ENCODE measurements at regions not wholly inside any gene's neighbourhood (a gene's known extent, or its start where the extent isn't known, plus 50 kb on each side); places are given as distances from the start of the nearest gene placed in this dataset.

DNA sequence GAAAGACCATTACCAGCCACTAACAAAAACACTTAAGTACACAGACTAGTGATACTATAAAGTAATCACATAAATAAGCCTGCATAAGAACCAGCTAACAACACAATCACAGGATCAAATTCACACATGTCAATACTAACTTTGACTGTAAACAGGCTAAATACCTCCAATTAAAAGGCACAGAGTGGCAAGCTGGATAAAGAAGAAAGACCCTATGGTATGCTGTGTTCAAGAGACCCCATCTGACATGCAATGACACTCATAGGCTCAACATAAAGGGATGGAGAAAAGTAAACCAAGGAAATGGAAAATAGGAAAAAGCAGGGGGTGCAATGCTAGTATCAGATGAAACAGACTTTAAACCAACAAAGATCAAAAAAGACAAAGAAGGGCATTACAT, 631.8 kb upstream of the NOX3 start (continued):
- TF ChIP-seq, protein P1, sequence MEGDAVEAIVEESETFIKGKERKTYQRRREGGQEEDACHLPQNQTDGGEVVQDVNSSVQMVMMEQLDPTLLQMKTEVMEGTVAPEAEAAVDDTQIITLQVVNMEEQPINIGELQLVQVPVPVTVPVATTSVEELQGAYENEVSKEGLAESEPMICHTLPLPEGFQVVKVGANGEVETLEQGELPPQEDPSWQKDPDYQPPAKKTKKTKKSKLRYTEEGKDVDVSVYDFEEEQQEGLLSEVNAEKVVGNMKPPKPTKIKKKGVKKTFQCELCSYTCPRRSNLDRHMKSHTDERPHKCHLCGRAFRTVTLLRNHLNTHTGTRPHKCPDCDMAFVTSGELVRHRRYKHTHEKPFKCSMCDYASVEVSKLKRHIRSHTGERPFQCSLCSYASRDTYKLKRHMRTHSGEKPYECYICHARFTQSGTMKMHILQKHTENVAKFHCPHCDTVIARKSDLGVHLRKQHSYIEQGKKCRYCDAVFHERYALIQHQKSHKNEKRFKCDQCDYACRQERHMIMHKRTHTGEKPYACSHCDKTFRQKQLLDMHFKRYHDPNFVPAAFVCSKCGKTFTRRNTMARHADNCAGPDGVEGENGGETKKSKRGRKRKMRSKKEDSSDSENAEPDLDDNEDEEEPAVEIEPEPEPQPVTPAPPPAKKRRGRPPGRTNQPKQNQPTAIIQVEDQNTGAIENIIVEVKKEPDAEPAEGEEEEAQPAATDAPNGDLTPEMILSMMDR (IDR thresholded peaks at IDR 0.05) = no peak
- TF ChIP-seq CBX2 (IDR thresholded peaks at IDR 0.05; ENCODE audit: borderline replicate concordance, low read depth) (no peak), EHF (CRISPR knock-in tag; IDR thresholded peaks at IDR 0.05) (no peak), HOXA7 (CRISPR knock-in tag; IDR thresholded peaks at IDR 0.05) (no peak), BHLHE40 (IDR thresholded peaks at IDR 0.05; ENCODE audit: low read depth, low read length) (no peak), PHF8 (IDR thresholded peaks at IDR 0.05; ENCODE audit: borderline replicate concordance, low read depth) (no peak)

DNA sequence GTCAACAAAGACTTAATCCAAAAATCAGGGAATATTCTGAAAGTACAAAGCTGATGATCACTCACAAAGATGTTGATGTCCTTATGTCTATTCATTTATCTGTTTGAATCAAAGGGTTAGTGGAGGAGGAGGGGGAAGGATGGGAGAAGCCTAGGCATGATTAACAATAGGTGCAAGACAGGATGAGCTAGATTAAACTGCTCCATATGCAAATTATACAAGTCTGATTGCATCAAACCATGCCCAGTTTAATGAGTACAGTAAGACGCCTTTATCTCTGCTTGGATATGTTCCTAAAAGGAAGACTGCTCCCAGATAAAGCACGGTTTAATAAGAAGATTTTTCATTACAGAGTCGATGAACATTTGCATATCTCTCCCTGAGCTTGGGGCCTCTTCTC, 626.4 kb upstream of the NOX3 start:
- ATAC-seq = no peak
- POLR2A ChIA-PET = no interaction called here
- Histone ChIP-seq H3K27ac (no peak overlapping the region), H3K4me2 (no peak overlapping the region), H3K4me3 (no peak overlapping the region), H3K4me1 (no peaks in the 10 kb centered on the region), H3K9me3 (no peaks in the 10 kb centered on the region)
- CTCF ChIA-PET = no interaction called here
- WGBS (ENCODE audit: missing lambda C conversion rate) = 30% methylated on average over 3 of the region's 3 CpGs
- no peak for DNase-seq (ENCODE audit: low read depth in 1 of 2, low spot score in 1 of 2)
- FAIRE-seq = no peak
- no peak for TF ChIP-seq EP300 (IDR thresholded peaks at IDR 0.05)
- TF ChIP-seq, protein P2, sequence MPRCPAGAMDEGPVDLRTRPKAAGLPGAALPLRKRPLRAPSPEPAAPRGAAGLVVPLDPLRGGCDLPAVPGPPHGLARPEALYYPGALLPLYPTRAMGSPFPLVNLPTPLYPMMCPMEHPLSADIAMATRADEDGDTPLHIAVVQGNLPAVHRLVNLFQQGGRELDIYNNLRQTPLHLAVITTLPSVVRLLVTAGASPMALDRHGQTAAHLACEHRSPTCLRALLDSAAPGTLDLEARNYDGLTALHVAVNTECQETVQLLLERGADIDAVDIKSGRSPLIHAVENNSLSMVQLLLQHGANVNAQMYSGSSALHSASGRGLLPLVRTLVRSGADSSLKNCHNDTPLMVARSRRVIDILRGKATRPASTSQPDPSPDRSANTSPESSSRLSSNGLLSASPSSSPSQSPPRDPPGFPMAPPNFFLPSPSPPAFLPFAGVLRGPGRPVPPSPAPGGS (IDR thresholded peaks at IDR 0.05) = no peak
- no peak for TF ChIP-seq CHD2 (IDR thresholded peaks at IDR 0.05; ENCODE audit: low read length, partially characterized antibody)
- no peak for TF ChIP-seq KDM1A (IDR thresholded peaks at IDR 0.05; ENCODE audit: low read depth)
- TF ChIP-seq CBX2 (IDR thresholded peaks at IDR 0.05; ENCODE audit: borderline replicate concordance, low read depth) = no peak
- no peak for TF ChIP-seq CBX8 (IDR thresholded peaks at IDR 0.05)
- no peak for TF ChIP-seq NFE2L2 (conservative IDR thresholded peaks at IDR 0.05; ENCODE audit: low read length)
- no peak for TF ChIP-seq FOXS1 (CRISPR knock-in tag; IDR thresholded peaks at IDR 0.05)

DNA sequence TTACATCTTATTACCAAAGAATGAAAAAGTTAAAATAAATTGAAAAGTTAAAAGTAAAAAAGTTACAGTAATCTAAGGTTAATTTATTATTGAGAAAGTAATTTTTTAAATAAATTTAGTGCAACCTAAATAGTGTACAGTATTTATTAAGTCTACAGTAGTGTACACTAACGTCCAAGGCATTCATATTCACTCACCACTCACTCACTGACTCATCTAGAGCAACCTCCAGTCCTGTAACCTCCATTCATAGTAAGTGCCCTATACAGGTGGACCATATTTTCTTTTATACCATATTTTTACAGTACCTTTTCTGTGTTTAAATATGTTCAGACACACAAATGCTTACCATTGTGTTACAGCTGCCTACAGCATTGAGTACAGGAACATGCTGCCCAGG, 624.7 kb upstream of the NOX3 start:
- Histone ChIP-seq H3K9me3 (no peaks in the 10 kb centered on the region), H3K27ac (no peak overlapping the region), H3K4me2 (no peak overlapping the region), H3K4me3 (no peak overlapping the region), H3K4me1 (no peaks in the 10 kb centered on the region)
- DNase-seq (ENCODE audit: low read depth in 1 of 2, low spot score in 1 of 2) (no peak), ATAC-seq (no peak), FAIRE-seq (no peak)
- WGBS (ENCODE audit: missing lambda C conversion rate) = 4% methylated on average over 1 of the region's 1 CpG
- no peak for TF ChIP-seq PHF8 (IDR thresholded peaks at IDR 0.05; ENCODE audit: borderline replicate concordance, low read depth)
- ChIA-PET CTCF (no interaction called here), POLR2A (no interaction called here)

DNA sequence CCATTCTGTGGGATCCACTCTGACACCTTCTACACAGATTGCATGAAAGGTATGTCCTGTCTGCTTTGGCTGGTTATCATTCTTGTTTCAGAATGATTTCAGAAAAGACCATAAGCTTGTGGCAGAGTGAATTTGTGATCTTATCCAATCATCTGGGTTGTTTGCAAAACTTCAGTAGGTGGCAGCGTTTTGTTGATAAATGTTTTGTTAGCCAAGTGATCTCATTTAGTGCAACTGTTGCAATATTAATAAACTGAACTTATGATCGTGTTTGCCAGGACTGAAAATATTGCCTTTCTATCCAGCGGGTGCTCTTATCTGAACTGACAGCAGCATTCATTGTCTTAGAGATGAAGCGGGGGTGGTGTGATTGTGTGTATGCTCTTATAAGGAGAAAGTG, 613.2 kb upstream of the NOX3 start:
- H3K9me3 ChIP-seq = no peaks in the 10 kb centered on the region
- FAIRE-seq = no peak
- no peak overlapping the region for H3K27ac ChIP-seq
- no peaks in the 10 kb centered on the region for H3K4me1 ChIP-seq
- ATAC-seq = no peak
- no peak overlapping the region for H3K4me2 ChIP-seq
- ChIA-PET CTCF (no interaction called here), POLR2A (no interaction called here)
- no peak overlapping the region for H3K4me3 ChIP-seq
- 27% methylated on average over 4 of the region's 4 CpGs for WGBS (ENCODE audit: missing lambda C conversion rate)
- no peak for TF ChIP-seq TP53 (CRISPR knock-in tag; IDR thresholded peaks at IDR 0.05)
- TF ChIP-seq RNF2 (IDR thresholded peaks at IDR 0.05; ENCODE audit: borderline replicate concordance, low read depth) = no peak
- TF ChIP-seq HOXB13 (CRISPR knock-in tag; IDR thresholded peaks at IDR 0.05; ENCODE audit: low read depth) = no peak
- no peak for DNase-seq (ENCODE audit: low read depth in 1 of 2, low spot score in 1 of 2)

DNA sequence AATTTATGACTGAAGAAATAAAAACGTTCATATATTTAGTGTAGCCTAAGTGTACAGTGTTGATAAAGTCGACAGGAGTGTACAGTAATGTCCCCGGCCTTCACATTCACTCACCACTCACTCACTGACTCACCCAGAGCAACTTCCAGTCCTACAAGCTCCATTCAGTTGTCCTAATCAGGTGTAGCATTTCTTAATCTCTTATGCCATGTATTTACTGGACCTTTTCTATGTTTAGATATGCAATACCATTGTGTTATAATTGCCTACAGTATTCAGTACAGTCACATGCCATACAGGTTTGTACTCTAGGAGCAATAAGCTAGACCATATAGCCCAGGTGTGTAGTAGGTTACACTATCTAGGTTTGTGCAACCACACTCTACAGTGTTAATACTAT, 610.2 kb upstream of the NOX3 start:
- POLR2A ChIA-PET = no interaction called here
- Histone ChIP-seq H3K27ac (no peak overlapping the region), H3K4me2 (no peak overlapping the region), H3K4me3 (no peak overlapping the region), H3K4me1 (no peaks in the 10 kb centered on the region), H3K9me3 (no peaks in the 10 kb centered on the region)
- WGBS (ENCODE audit: missing lambda C conversion rate) = 21% methylated on average over 3 of the region's 3 CpGs
- FAIRE-seq (no peak), ATAC-seq (no peak), DNase-seq (ENCODE audit: low read depth in 1 of 2, low spot score in 1 of 2) (no peak)
- CTCF ChIA-PET = no interaction called here
- TF ChIP-seq RAD21 (conservative IDR thresholded peaks at IDR 0.05 in 1 of 2, IDR thresholded peaks at IDR 0.05 in 1 of 2) (no peak), POLR2AphosphoS2 (conservative IDR thresholded peaks at IDR 0.05; ENCODE audit: low read length) (no peak), ESRRA (IDR thresholded peaks at IDR 0.05; ENCODE audit: borderline replicate concordance, low read length) (no peak), SMC3 (IDR thresholded peaks at IDR 0.05) (no peak), MAFK (IDR thresholded peaks at IDR 0.05; ENCODE audit: partially characterized antibody) (no peak), MAZ (IDR thresholded peaks at IDR 0.05; ENCODE audit: borderline replicate concordance, low read depth, low read length) (no peak), NR3C1 (IDR thresholded peaks at IDR 0.05) (no peak), RFX5 (IDR thresholded peaks at IDR 0.05) (no peak)
- TF ChIP-seq, protein P1 (IDR thresholded peaks at IDR 0.05) = no peak

Measured in A549 (cell line).